HL-60 (cell line): ENCODE measurements at regions not wholly inside any gene's neighbourhood (a gene's known extent, or its start where the extent isn't known, plus 50 kb on each side); places are given as distances from the start of the nearest gene placed in this dataset.

Source experiments
- DNase-seq, 2 experiments: peaks; one replicate each; pipeline ENCODE4 v3.0.0-alpha.2; 2010 to 2020; ENCODE audit warnings: low read depth in 1 of 2, low spot score in 1 of 2
- H3K27ac ChIP-seq: fragments of 250-450 bp; sonication (Bioruptor Pico); replicated peaks from 2 replicates; pipeline ENCODE4 v1.5.1; 2020; ENCODE audit warnings: mild to moderate bottlenecking, moderate library complexity
- H3K27me3 ChIP-seq: fragments of 250-450 bp; sonication (Bioruptor Pico); 2 replicates; pipeline ENCODE4 v1.5.1; 2021; ENCODE audit warnings: mild to moderate bottlenecking, moderate library complexity; ENCODE audit not compliant: insufficient read depth, poor library complexity, severe bottlenecking
- H3K4me3 ChIP-seq: replicated peaks from 2 replicates; pipeline ENCODE4 v1.5.1; 2011; ENCODE audit warnings: mild to moderate bottlenecking, control low read depth, low read length; ENCODE audit not compliant: insufficient read depth
- GABPA ChIP-seq: IDR thresholded peaks from 2 replicates; pipeline ENCODE4 v1.6.1; 2012; ENCODE audit warnings: low read depth
- POLR2AphosphoS5 ChIP-seq: IDR thresholded peaks from 2 replicates; pipeline ENCODE4 v1.6.1; 2012; ENCODE audit warnings: low read depth
- SPI1 ChIP-seq: IDR thresholded peaks from 2 replicates; pipeline ENCODE4 v1.6.1; 2012; ENCODE audit warnings: low read depth, mild to moderate bottlenecking, borderline replicate concordance
- TF ChIP-seq, protein P1 (sequence below): IDR thresholded peaks from 2 replicates; pipeline ENCODE4 v1.6.1; 2012; ENCODE audit warnings: low read depth; ENCODE audit not compliant: insufficient replicate concordance
- TF ChIP-seq, protein P2 (sequence below): IDR thresholded peaks from one replicate; pipeline ENCODE4 v1.5.1; 2011; ENCODE audit warnings: low read length, control low read depth, inconsistent platforms; ENCODE audit not compliant: insufficient read depth

DNA sequence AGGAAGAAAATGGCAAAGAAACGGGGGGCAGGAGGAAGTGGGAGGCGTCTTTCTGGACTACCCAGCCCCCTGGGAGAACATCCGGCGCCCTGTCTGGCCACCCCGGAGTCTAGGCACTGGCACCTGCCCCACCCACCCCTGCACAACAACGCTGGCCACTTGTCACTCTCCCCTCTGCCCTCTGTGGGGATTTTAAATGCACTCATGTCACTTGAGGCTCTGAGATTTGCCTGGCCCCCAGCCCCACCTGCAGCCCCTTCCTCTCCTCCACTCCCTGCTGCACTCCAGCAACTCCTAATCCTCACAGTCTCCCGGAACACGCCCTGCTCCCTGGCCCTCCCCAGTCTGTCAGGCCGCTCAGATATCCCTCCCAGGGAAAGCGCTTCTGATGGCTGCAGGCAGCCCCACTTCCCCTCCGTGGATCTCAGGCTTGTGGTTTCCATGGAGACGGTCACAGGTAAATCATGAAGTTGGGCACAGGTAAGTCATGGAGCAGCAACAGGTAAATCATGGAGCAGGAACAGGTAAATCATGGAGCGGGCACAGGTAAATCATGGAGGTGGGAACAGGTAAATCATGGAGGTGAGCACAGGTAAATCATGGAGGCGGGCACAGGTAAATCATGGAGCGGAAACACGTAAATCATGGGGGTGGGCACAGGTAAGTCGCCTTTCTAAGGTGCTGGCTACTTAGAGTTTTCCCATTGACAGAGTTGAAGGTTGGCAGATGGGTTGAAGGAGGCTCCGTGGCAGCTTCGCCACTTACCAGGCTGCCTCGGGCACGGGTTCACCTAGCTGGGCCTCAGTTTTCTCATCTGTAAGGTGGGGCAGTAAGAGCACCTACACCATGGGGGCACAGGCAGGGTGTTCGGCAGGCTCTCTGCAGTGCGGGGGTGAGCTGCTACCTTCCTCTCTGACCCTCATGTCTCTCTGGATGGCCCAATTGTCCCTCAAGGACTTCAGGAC, 79.0 kb upstream of the SHISAL1 start:
- TF ChIP-seq, protein P1, sequence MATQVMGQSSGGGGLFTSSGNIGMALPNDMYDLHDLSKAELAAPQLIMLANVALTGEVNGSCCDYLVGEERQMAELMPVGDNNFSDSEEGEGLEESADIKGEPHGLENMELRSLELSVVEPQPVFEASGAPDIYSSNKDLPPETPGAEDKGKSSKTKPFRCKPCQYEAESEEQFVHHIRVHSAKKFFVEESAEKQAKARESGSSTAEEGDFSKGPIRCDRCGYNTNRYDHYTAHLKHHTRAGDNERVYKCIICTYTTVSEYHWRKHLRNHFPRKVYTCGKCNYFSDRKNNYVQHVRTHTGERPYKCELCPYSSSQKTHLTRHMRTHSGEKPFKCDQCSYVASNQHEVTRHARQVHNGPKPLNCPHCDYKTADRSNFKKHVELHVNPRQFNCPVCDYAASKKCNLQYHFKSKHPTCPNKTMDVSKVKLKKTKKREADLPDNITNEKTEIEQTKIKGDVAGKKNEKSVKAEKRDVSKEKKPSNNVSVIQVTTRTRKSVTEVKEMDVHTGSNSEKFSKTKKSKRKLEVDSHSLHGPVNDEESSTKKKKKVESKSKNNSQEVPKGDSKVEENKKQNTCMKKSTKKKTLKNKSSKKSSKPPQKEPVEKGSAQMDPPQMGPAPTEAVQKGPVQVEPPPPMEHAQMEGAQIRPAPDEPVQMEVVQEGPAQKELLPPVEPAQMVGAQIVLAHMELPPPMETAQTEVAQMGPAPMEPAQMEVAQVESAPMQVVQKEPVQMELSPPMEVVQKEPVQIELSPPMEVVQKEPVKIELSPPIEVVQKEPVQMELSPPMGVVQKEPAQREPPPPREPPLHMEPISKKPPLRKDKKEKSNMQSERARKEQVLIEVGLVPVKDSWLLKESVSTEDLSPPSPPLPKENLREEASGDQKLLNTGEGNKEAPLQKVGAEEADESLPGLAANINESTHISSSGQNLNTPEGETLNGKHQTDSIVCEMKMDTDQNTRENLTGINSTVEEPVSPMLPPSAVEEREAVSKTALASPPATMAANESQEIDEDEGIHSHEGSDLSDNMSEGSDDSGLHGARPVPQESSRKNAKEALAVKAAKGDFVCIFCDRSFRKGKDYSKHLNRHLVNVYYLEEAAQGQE = no peak
- TF ChIP-seq GABPA = no peak
- no peak for TF ChIP-seq SPI1
- no peak for TF ChIP-seq POLR2AphosphoS5
- TF ChIP-seq, protein P2, sequence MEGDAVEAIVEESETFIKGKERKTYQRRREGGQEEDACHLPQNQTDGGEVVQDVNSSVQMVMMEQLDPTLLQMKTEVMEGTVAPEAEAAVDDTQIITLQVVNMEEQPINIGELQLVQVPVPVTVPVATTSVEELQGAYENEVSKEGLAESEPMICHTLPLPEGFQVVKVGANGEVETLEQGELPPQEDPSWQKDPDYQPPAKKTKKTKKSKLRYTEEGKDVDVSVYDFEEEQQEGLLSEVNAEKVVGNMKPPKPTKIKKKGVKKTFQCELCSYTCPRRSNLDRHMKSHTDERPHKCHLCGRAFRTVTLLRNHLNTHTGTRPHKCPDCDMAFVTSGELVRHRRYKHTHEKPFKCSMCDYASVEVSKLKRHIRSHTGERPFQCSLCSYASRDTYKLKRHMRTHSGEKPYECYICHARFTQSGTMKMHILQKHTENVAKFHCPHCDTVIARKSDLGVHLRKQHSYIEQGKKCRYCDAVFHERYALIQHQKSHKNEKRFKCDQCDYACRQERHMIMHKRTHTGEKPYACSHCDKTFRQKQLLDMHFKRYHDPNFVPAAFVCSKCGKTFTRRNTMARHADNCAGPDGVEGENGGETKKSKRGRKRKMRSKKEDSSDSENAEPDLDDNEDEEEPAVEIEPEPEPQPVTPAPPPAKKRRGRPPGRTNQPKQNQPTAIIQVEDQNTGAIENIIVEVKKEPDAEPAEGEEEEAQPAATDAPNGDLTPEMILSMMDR = no peak
- H3K27ac ChIP-seq = no peak overlapping the region
- H3K4me3 ChIP-seq = no peak overlapping the region
- peaks cover 4% of the 10 kb centered on the region for H3K27me3 ChIP-seq
- DNase-seq = no peak

DNA sequence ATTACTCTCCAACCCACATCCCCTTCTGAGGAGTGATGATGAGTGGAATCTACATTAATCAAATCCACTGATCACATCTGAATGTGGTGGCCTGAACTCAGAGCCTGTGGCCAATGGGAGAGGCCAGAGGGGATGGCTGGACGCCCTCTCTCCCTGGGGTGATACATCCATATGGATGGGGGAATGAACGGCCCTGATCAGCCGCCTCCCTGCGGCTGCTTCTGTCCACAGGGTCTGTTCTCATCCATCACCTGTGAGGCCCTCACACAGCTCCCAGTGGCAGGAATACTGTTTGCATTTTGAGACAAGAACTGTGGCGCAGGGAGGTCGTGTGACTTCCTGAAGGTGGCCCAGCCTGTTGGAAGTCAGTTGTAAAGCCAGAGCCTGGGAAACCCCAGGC, 78.3 kb upstream of the SHISAL1 start:
- H3K4me3 ChIP-seq = no peak overlapping the region
- DNase-seq = no peak
- H3K27me3 ChIP-seq = peaks cover 4% of the 10 kb centered on the region
- H3K27ac ChIP-seq = no peak overlapping the region
- TF ChIP-seq, protein P1 = no peak
- TF ChIP-seq GABPA (no peak), SPI1 (no peak), POLR2AphosphoS5 (no peak)
- TF ChIP-seq, protein P2 = no peak

DNA sequence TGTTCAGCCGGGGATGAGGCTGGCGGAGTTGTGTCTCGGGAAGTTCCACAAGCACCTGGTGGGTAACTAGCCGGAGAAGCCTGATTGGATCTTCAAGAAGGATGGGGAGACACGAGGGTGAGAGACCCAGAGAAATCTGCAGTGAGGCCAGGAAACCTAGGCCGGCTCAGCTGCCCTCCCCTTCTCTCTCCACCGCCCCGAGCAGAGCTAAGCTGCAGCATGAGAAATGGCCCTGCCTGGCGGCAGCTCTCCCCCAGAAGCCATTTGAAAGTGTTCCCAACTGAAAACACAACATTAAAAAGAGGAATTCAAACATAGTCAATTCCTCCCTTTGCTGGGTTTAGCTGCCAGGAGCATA, 77.8 kb upstream of the SHISAL1 start:
- H3K27ac ChIP-seq = no peak overlapping the region
- no peak for DNase-seq
- no peak overlapping the region for H3K4me3 ChIP-seq
- peaks cover 4% of the 10 kb centered on the region for H3K27me3 ChIP-seq
- no peak for TF ChIP-seq SPI1

DNA sequence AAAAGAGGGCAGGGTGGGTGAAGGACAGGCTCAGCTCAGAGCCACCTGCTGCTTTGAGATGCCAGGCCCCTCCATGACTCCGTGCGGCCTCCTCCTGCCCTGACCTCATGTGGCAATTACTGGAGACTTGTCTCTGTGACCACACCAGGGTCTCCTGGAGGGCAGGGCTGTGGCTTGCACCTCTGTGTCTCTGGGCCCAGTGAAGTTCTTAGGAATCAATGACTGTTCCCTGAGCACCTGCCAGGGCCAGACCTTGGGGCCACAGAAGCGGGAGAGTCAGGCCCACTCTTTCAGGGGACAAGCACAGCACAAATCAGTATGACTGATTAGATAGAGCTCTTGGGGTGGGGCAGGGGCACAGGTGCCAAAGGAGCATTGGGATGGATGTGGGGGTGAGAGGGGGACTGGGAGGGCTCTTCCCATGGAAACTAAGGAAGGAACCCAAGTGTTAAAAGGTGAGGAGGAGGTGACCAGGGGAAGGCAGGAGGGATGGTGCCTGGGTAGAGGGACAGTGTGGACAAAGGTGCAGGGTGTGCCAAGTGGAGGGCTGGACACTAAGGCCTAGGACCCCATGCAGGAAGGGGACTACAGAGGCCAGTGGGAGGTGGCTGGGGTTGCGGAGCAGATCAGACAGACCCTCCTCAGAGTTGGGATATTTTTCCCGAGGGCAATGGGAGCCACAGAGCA, 77.3 kb upstream of the SHISAL1 start:
- H3K4me3 ChIP-seq = no peak overlapping the region
- H3K27ac ChIP-seq = no peak overlapping the region
- TF ChIP-seq SPI1 = no peak
- TF ChIP-seq, protein P2 = no peak
- TF ChIP-seq GABPA = no peak
- TF ChIP-seq POLR2AphosphoS5 = no peak
- TF ChIP-seq, protein P1 = no peak
- peaks cover 4% of the 10 kb centered on the region for H3K27me3 ChIP-seq
- no peak for DNase-seq
